ENCODE measurements at regions not wholly inside any gene's neighbourhood (a gene's known extent, or its start where the extent isn't known, plus 50 kb on each side); places are given as distances from the start of the nearest gene placed in this dataset.

GRCh38 chr2:163455815-163456214, 280.0 kb downstream of the FIGN start:
- no peak overlapping the region for H2BK12ac ChIP-seq (ENCODE audit: low read length)
- H2BK15ac ChIP-seq (ENCODE audit: low read length): no peak overlapping the region
- H3K79me1 ChIP-seq (ENCODE audit: low read depth, low read length): no peaks in the 10 kb centered on the region
- H3K4ac ChIP-seq (ENCODE audit: low read length): no peak overlapping the region
- no peaks in the 10 kb centered on the region for H3K27me3 ChIP-seq (ENCODE audit: control insufficient read depth in 3 of 3, insufficient read depth in 3 of 3, low read depth in 1 of 3, low read length in 3 of 3)
- H3K4me2 ChIP-seq (ENCODE audit: insufficient read depth, low read length, poor library complexity, severe bottlenecking): no peak overlapping the region
- H3K9me3 ChIP-seq (replicated peaks in 1 of 2; ENCODE audit: control insufficient read depth in 2 of 2, insufficient read depth in 1 of 2, low read depth in 1 of 2, low read length in 2 of 2): no peaks in the 10 kb centered on the region
- no peaks in the 10 kb centered on the region for H3K36me3 ChIP-seq (replicated peaks in 1 of 2; ENCODE audit: control insufficient read depth in 2 of 2, insufficient read depth in 2 of 2, low read length in 2 of 2)
- H3K27ac ChIP-seq (replicated peaks; ENCODE audit: low read length): no peak overlapping the region
- no peak overlapping the region for H3K18ac ChIP-seq (ENCODE audit: low read length)
- H3K4me3 ChIP-seq (ENCODE audit: low read length in 2 of 2): no peak overlapping the region
- H2AFZ ChIP-seq (ENCODE audit: low read length): no peak overlapping the region
- H3K14ac ChIP-seq (ENCODE audit: low read length): no peak overlapping the region
- no peaks in the 10 kb centered on the region for H3K4me1 ChIP-seq (ENCODE audit: control insufficient read depth in 2 of 2, insufficient read depth in 1 of 2, low read depth in 1 of 2, low read length in 2 of 2)
- no peak for DNase-seq (ENCODE audit: low spot score)
- H2BK5ac ChIP-seq (ENCODE audit: low read length): no peak overlapping the region
- no peak overlapping the region for H4K91ac ChIP-seq (ENCODE audit: low read depth, low read length, poor library complexity)
- no peak overlapping the region for H4K8ac ChIP-seq (ENCODE audit: low read depth, low read length)
- H3K23ac ChIP-seq (ENCODE audit: low read depth, low read length, poor library complexity): no peak overlapping the region
- no peak overlapping the region for H2AK5ac ChIP-seq (ENCODE audit: low read depth, low read length)
- no peak overlapping the region for H2BK120ac ChIP-seq (ENCODE audit: low read depth, low read length)
- no peak overlapping the region for H3K9ac ChIP-seq (ENCODE audit: low read depth, low read length, poor library complexity)

GRCh38 chr2:163453920-163454319, 281.9 kb downstream of the FIGN start:
- no peaks in the 10 kb centered on the region for H3K36me3 ChIP-seq (replicated peaks in 1 of 2; ENCODE audit: control insufficient read depth in 2 of 2, insufficient read depth in 2 of 2, low read length in 2 of 2)
- H3K23ac ChIP-seq (ENCODE audit: low read depth, low read length, poor library complexity): no peak overlapping the region
- H3K4me3 ChIP-seq (ENCODE audit: low read length in 2 of 2): no peak overlapping the region
- no peak overlapping the region for H3K18ac ChIP-seq (ENCODE audit: low read length)
- H2BK15ac ChIP-seq (ENCODE audit: low read length): no peak overlapping the region
- H3K4me1 ChIP-seq (ENCODE audit: control insufficient read depth in 2 of 2, insufficient read depth in 1 of 2, low read depth in 1 of 2, low read length in 2 of 2): no peaks in the 10 kb centered on the region
- H2BK12ac ChIP-seq (ENCODE audit: low read length): no peak overlapping the region
- H3K27ac ChIP-seq (replicated peaks; ENCODE audit: low read length): no peak overlapping the region
- H3K9ac ChIP-seq (ENCODE audit: low read depth, low read length, poor library complexity): no peak overlapping the region
- DNase-seq (ENCODE audit: low spot score): no peak
- WGBS, 2 donors (ENCODE audit: extremely low coverage in 2 of 2, insufficient read length in 2 of 2, insufficient replicate concordance in 1 of 2): no CpG with 5 or more reads among the region's 2 CpGs
- no peak overlapping the region for H4K8ac ChIP-seq (ENCODE audit: low read depth, low read length)
- no peak overlapping the region for H3K4ac ChIP-seq (ENCODE audit: low read length)
- no peak overlapping the region for H3K14ac ChIP-seq (ENCODE audit: low read length)
- no peaks in the 10 kb centered on the region for H3K79me1 ChIP-seq (ENCODE audit: low read depth, low read length)
- no peak overlapping the region for H2AK5ac ChIP-seq (ENCODE audit: low read depth, low read length)
- no peaks in the 10 kb centered on the region for H3K27me3 ChIP-seq (ENCODE audit: control insufficient read depth in 3 of 3, insufficient read depth in 3 of 3, low read depth in 1 of 3, low read length in 3 of 3)
- no peak overlapping the region for H4K91ac ChIP-seq (ENCODE audit: low read depth, low read length, poor library complexity)
- no peak overlapping the region for H2BK120ac ChIP-seq (ENCODE audit: low read depth, low read length)
- no peaks in the 10 kb centered on the region for H3K9me3 ChIP-seq (replicated peaks in 1 of 2; ENCODE audit: control insufficient read depth in 2 of 2, insufficient read depth in 1 of 2, low read depth in 1 of 2, low read length in 2 of 2)
- no peak overlapping the region for H3K4me2 ChIP-seq (ENCODE audit: insufficient read depth, low read length, poor library complexity, severe bottlenecking)
- H2AFZ ChIP-seq (ENCODE audit: low read length): no peak overlapping the region
- H2BK5ac ChIP-seq (ENCODE audit: low read length): no peak overlapping the region

- Histone ChIP-seq H4K8ac (ENCODE audit: low read depth, low read length) (no peak overlapping the region), H2BK5ac (ENCODE audit: low read length) (no peak overlapping the region), H3K4me1 (ENCODE audit: control insufficient read depth in 2 of 2, insufficient read depth in 1 of 2, low read depth in 1 of 2, low read length in 2 of 2) (no peaks in the 10 kb centered on the region), H3K79me1 (ENCODE audit: low read depth, low read length) (no peaks in the 10 kb centered on the region), H2AFZ (ENCODE audit: low read length) (no peak overlapping the region), H3K9me3 (replicated peaks in 1 of 2; ENCODE audit: control insufficient read depth in 2 of 2, insufficient read depth in 1 of 2, low read depth in 1 of 2, low read length in 2 of 2) (no peaks in the 10 kb centered on the region), H2BK12ac (ENCODE audit: low read length) (no peak overlapping the region), H3K27ac (replicated peaks; ENCODE audit: low read length) (no peak overlapping the region), H2BK15ac (ENCODE audit: low read length) (no peak overlapping the region), H3K4ac (ENCODE audit: low read length) (no peak overlapping the region), H3K4me3 (ENCODE audit: low read length in 2 of 2) (no peak overlapping the region), H3K27me3 (ENCODE audit: control insufficient read depth in 3 of 3, insufficient read depth in 3 of 3, low read depth in 1 of 3, low read length in 3 of 3) (no peaks in the 10 kb centered on the region), H3K9ac (ENCODE audit: low read depth, low read length, poor library complexity) (no peak overlapping the region), H3K18ac (ENCODE audit: low read length) (no peak overlapping the region), H3K14ac (ENCODE audit: low read length) (no peak overlapping the region), H3K23ac (ENCODE audit: low read depth, low read length, poor library complexity) (no peak overlapping the region), H3K36me3 (replicated peaks in 1 of 2; ENCODE audit: control insufficient read depth in 2 of 2, insufficient read depth in 2 of 2, low read length in 2 of 2) (no peaks in the 10 kb centered on the region), H3K4me2 (ENCODE audit: insufficient read depth, low read length, poor library complexity, severe bottlenecking) (no peak overlapping the region), H4K91ac (ENCODE audit: low read depth, low read length, poor library complexity) (no peak overlapping the region), H2AK5ac (ENCODE audit: low read depth, low read length) (no peak overlapping the region), H2BK120ac (ENCODE audit: low read depth, low read length) (no peak overlapping the region)
- no peak for DNase-seq (ENCODE audit: low spot score)
Measured at GRCh38 chr2:163441603-163442002, 294.2 kb downstream of the FIGN start.

GRCh38 chr2:163436963-163437362, 298.8 kb downstream of the FIGN start:
- H2AK5ac ChIP-seq (ENCODE audit: low read depth, low read length): no peak overlapping the region
- H3K4ac ChIP-seq (ENCODE audit: low read length): no peak overlapping the region
- H3K4me2 ChIP-seq (ENCODE audit: insufficient read depth, low read length, poor library complexity, severe bottlenecking): no peak overlapping the region
- H3K9ac ChIP-seq (ENCODE audit: low read depth, low read length, poor library complexity): no peak overlapping the region
- no CpG with 5 or more reads among the region's 3 CpGs for WGBS, 2 donors (ENCODE audit: extremely low coverage in 2 of 2, insufficient read length in 2 of 2, insufficient replicate concordance in 1 of 2)
- H2BK15ac ChIP-seq (ENCODE audit: low read length): no peak overlapping the region
- no peaks in the 10 kb centered on the region for H3K36me3 ChIP-seq (replicated peaks in 1 of 2; ENCODE audit: control insufficient read depth in 2 of 2, insufficient read depth in 2 of 2, low read length in 2 of 2)
- no peaks in the 10 kb centered on the region for H3K9me3 ChIP-seq (replicated peaks in 1 of 2; ENCODE audit: control insufficient read depth in 2 of 2, insufficient read depth in 1 of 2, low read depth in 1 of 2, low read length in 2 of 2)
- H2BK12ac ChIP-seq (ENCODE audit: low read length): no peak overlapping the region
- no peak overlapping the region for H2BK5ac ChIP-seq (ENCODE audit: low read length)
- no peak overlapping the region for H2AFZ ChIP-seq (ENCODE audit: low read length)
- H4K91ac ChIP-seq (ENCODE audit: low read depth, low read length, poor library complexity): no peak overlapping the region
- no peak overlapping the region for H3K4me3 ChIP-seq (ENCODE audit: low read length in 2 of 2)
- H3K23ac ChIP-seq (ENCODE audit: low read depth, low read length, poor library complexity): no peak overlapping the region
- no peaks in the 10 kb centered on the region for H3K79me1 ChIP-seq (ENCODE audit: low read depth, low read length)
- H3K4me1 ChIP-seq (ENCODE audit: control insufficient read depth in 2 of 2, insufficient read depth in 1 of 2, low read depth in 1 of 2, low read length in 2 of 2): no peaks in the 10 kb centered on the region
- no peak for DNase-seq (ENCODE audit: low spot score)
- no peaks in the 10 kb centered on the region for H3K27me3 ChIP-seq (ENCODE audit: control insufficient read depth in 3 of 3, insufficient read depth in 3 of 3, low read depth in 1 of 3, low read length in 3 of 3)
- H3K27ac ChIP-seq (replicated peaks; ENCODE audit: low read length): no peak overlapping the region
- no peak overlapping the region for H4K8ac ChIP-seq (ENCODE audit: low read depth, low read length)
- H2BK120ac ChIP-seq (ENCODE audit: low read depth, low read length): no peak overlapping the region
- no peak overlapping the region for H3K18ac ChIP-seq (ENCODE audit: low read length)
- H3K14ac ChIP-seq (ENCODE audit: low read length): no peak overlapping the region
